GM23338 (cell line): ENCODE measurements at regions not wholly inside any gene's neighbourhood (a gene's known extent, or its start where the extent isn't known, plus 50 kb on each side); places are given as distances from the start of the nearest gene placed in this dataset.

Experiments used
- ATAC-seq: fragments of 200-7000 bp; cut with Tn5 transposase; 3 replicates; pipeline ENCODE4 v1.9.1; 2020
- DNase-seq: peaks from one replicate; pipeline ENCODE4 v3.0.0-alpha.2; 2015; ENCODE audit warnings: low spot score
- H2AFZ ChIP-seq: fragments of 200-600 bp; sonication (generic); 2 replicates; pipeline ENCODE4 v1.8.0; 2016; ENCODE audit warnings: antibody characterized with exemption, mild to moderate bottlenecking, moderate library complexity
- H3F3A ChIP-seq: fragments of 200-600 bp; sonication (generic); replicated peaks from 2 replicates; pipeline ENCODE4 v1.8.0; 2017; ENCODE audit warnings: antibody characterized with exemption, mixed run types, low read depth
- H3K27ac ChIP-seq: fragments of 200-600 bp; sonication (generic); 2 replicates; pipeline ENCODE4 v1.6.1; 2016; ENCODE audit warnings: low read depth
- H3K27me3 ChIP-seq: fragments of 200-600 bp; sonication (generic); 2 replicates; pipeline ENCODE4 v1.8.0; 2016; ENCODE audit warnings: mild to moderate bottlenecking, mixed run types, moderate library complexity; ENCODE audit not compliant: insufficient read depth
- H3K36me3 ChIP-seq: fragments of 200-600 bp; sonication (generic); 2 replicates; pipeline ENCODE4 v1.8.0; 2016; ENCODE audit warnings: mild to moderate bottlenecking; ENCODE audit not compliant: insufficient read depth
- H3K4me1 ChIP-seq: fragments of 200-600 bp; sonication (generic); 2 replicates; pipeline ENCODE4 v1.8.0; 2016; ENCODE audit warnings: mild to moderate bottlenecking, moderate library complexity; ENCODE audit not compliant: insufficient read depth
- H3K4me2 ChIP-seq: fragments of 200-600 bp; sonication (generic); 2 replicates; pipeline ENCODE4 v1.7.1; 2017; ENCODE audit warnings: mixed run types
- H3K4me3 ChIP-seq: fragments of 200-600 bp; sonication (generic); 2 replicates; pipeline ENCODE4 v1.6.1; 2016; ENCODE audit warnings: mixed run types
- H3K79me2 ChIP-seq: fragments of 200-600 bp; sonication (generic); replicated peaks from 2 replicates; pipeline ENCODE4 v1.8.0; 2017; ENCODE audit warnings: mild to moderate bottlenecking; ENCODE audit not compliant: insufficient read depth
- H3K9me2 ChIP-seq: fragments of 200-600 bp; sonication (generic); 2 replicates; pipeline ENCODE4 v1.8.0; 2017; ENCODE audit not compliant: insufficient read depth
- H4K20me1 ChIP-seq: fragments of 200-600 bp; sonication (generic); replicated peaks from 2 replicates; pipeline ENCODE4 v1.8.0; 2017; ENCODE audit warnings: mild to moderate bottlenecking; ENCODE audit not compliant: insufficient read depth
- H3K27ac Mint-ChIP-seq: 2 replicates; pipeline ENCODE4 v1.8.0; 2020; ENCODE audit warnings: inconsistent platforms, mild to moderate bottlenecking, moderate library complexity, mixed read lengths
- H3K27me3 Mint-ChIP-seq: 3 replicates; pipeline ENCODE4 v1.8.0; 2022; ENCODE audit warnings: low read depth, mild to moderate bottlenecking, moderate library complexity, mixed read lengths, inconsistent platforms; ENCODE audit not compliant: insufficient read depth, poor library complexity
- H3K36me3 Mint-ChIP-seq: 3 replicates; pipeline ENCODE4 v1.8.0; 2021; ENCODE audit warnings: low read depth, mild to moderate bottlenecking, inconsistent platforms, moderate library complexity, mixed read lengths
- H3K4me1 Mint-ChIP-seq: 3 replicates; pipeline ENCODE4 v1.8.0; 2020; ENCODE audit warnings: mild to moderate bottlenecking, inconsistent platforms, mixed read lengths
- H3K4me3 Mint-ChIP-seq: 3 replicates; pipeline ENCODE4 v1.8.0; 2021; ENCODE audit warnings: moderate library complexity, mild to moderate bottlenecking, inconsistent platforms, mixed read lengths
- H3K9me3 Mint-ChIP-seq: 3 replicates; pipeline ENCODE4 v1.8.0; 2020; ENCODE audit warnings: moderate library complexity, mild to moderate bottlenecking, inconsistent platforms, mixed read lengths
- CREB1 ChIP-seq: fragments of 250-450 bp; sonication (Bioruptor Pico); IDR thresholded peaks from 2 replicates; pipeline ENCODE4 v1.5.0; 2020; ENCODE audit warnings: low read depth, mild to moderate bottlenecking, moderate library complexity
- ETS1 ChIP-seq: IDR thresholded peaks from 2 replicates; pipeline ENCODE4 v1.6.1; 2016; ENCODE audit warnings: antibody characterized with exemption
- EZH2 ChIP-seq: fragments of 200-600 bp; sonication (generic); IDR thresholded peaks from one replicate; pipeline ENCODE4 v1.8.0; 2017; ENCODE audit warnings: antibody characterized with exemption, mild to moderate bottlenecking, low read depth; ENCODE audit not compliant: unreplicated experiment
- EZH2phosphoT487 ChIP-seq: fragments of 200-600 bp; sonication (generic); IDR thresholded peaks from one replicate; pipeline ENCODE4 v1.8.1; 2018; ENCODE audit warnings: antibody characterized with exemption; ENCODE audit not compliant: unreplicated experiment
- JUNB ChIP-seq: IDR thresholded peaks from one replicate; pipeline ENCODE4 v1.6.1; 2016; ENCODE audit warnings: antibody characterized with exemption; ENCODE audit not compliant: unreplicated experiment
- NANOG ChIP-seq: IDR thresholded peaks from 2 replicates; pipeline ENCODE4 v1.6.1; 2016; ENCODE audit warnings: antibody characterized with exemption, borderline replicate concordance
- POLR2AphosphoS5 ChIP-seq: IDR thresholded peaks from 2 replicates; pipeline ENCODE4 v1.6.1; 2016; ENCODE audit warnings: antibody characterized with exemption, low read depth
- REST ChIP-seq: IDR thresholded peaks from one replicate; pipeline ENCODE4 v1.6.1; 2018; ENCODE audit warnings: antibody characterized with exemption; ENCODE audit not compliant: unreplicated experiment
- ZNF114 ChIP-seq: fragments of 250-450 bp; sonication (Bioruptor Pico); IDR thresholded peaks from 2 replicates; pipeline ENCODE4 v1.5.0; 2020; ENCODE audit warnings: mild to moderate bottlenecking, moderate library complexity
- ZNF331 ChIP-seq: fragments of 250-450 bp; sonication (Bioruptor Pico); IDR thresholded peaks from 2 replicates; pipeline ENCODE4 v1.5.0; 2020; ENCODE audit warnings: low read depth, mild to moderate bottlenecking, moderate library complexity

- TF ChIP-seq REST, result no peak
- no peak for TF ChIP-seq JUNB
- no peak for TF ChIP-seq POLR2AphosphoS5
Observed at GRCh38 chr3:5739299-5739935, 551.9 kb downstream of the EDEM1 start (continued).

- H2AFZ ChIP-seq, result no peak overlapping the region
- H3K36me3 Mint-ChIP-seq, result peaks cover 6% of the 10 kb centered on the region; the same call in 2 of the 3 replicates
- H3K27me3 Mint-ChIP-seq, result no peaks in the 10 kb centered on the region
- H3K27ac Mint-ChIP-seq, result no peak overlapping the region
- no peaks in the 10 kb centered on the region for H3F3A ChIP-seq
- H3K36me3 ChIP-seq, result peaks cover 6% of the 10 kb centered on the region
- no peak for TF ChIP-seq ZNF114 (CRISPR knock-in tag)
- no peak for TF ChIP-seq CREB1
- TF ChIP-seq EZH2phosphoT487, result no peak
- TF ChIP-seq EZH2, result no peak
- no peak for TF ChIP-seq ETS1
- no peak for TF ChIP-seq ZNF331
- no peak overlapping the region for H3K4me3 Mint-ChIP-seq
- no peaks in the 10 kb centered on the region for H3K79me2 ChIP-seq
- H3K4me1 Mint-ChIP-seq, result no peaks in the 10 kb centered on the region
- H4K20me1 ChIP-seq, result no peaks in the 10 kb centered on the region
- H3K9me3 Mint-ChIP-seq, result peaks cover 73% of the 10 kb centered on the region
- no peak overlapping the region for H3K27ac ChIP-seq
- DNase-seq (no peak), ATAC-seq (no peak)
- no peak overlapping the region for H3K4me2 ChIP-seq
- no peaks in the 10 kb centered on the region for H3K4me1 ChIP-seq
- H3K9me2 ChIP-seq, result no peaks in the 10 kb centered on the region
- no peaks in the 10 kb centered on the region for H3K27me3 ChIP-seq
- H3K4me3 ChIP-seq, result no peak overlapping the region
Observed at GRCh38 chr3:5739949-5740348, 552.4 kb downstream of the EDEM1 start.

- Mint-ChIP-seq H3K9me3 (peaks cover 77% of the 10 kb centered on the region), H3K36me3 (peaks cover 6% of the 10 kb centered on the region; the same call in 2 of the 3 replicates), H3K4me1 (no peaks in the 10 kb centered on the region), H3K4me3 (no peak overlapping the region), H3K27ac (no peak overlapping the region), H3K27me3 (no peaks in the 10 kb centered on the region)
- Histone ChIP-seq H3K36me3 (peaks cover 6% of the 10 kb centered on the region), H3K4me3 (no peak overlapping the region), H2AFZ (no peak overlapping the region), H3F3A (no peaks in the 10 kb centered on the region), H3K4me1 (no peaks in the 10 kb centered on the region), H3K9me2 (no peaks in the 10 kb centered on the region), H3K27me3 (no peaks in the 10 kb centered on the region), H4K20me1 (no peaks in the 10 kb centered on the region), H3K4me2 (no peak overlapping the region), H3K27ac (no peak overlapping the region), H3K79me2 (no peaks in the 10 kb centered on the region)
- DNase-seq (no peak), ATAC-seq (no peak)
- TF ChIP-seq REST (no peak), NANOG (no peak)
Observed at GRCh38 chr3:5741017-5741416, 553.5 kb downstream of the EDEM1 start.
